Breast epithelium (tissue), 4 donors: ENCODE measurements at regions not wholly inside any gene's neighbourhood (a gene's known extent, or its start where the extent isn't known, plus 50 kb on each side); places are given as distances from the start of the nearest gene placed in this dataset.
"Not testable (repeated sequence)": the region's sequence is repeated elsewhere in the genome, so short reads cannot be mapped to it uniquely, and the experiment has no call there.

Source experiments
- DNase-seq, 2 donors: peaks; one replicate each; pipeline ENCODE4 v3.0.0-alpha.2; 2019; ENCODE audit warnings: low spot score in 2 of 2
- H3K27ac ChIP-seq, 2 donors: fragments of 200-600 bp; sonication (generic) in 1 of 2; one replicate each; pipeline ENCODE4 v1.5.1; 2016 to 2019; ENCODE audit warnings: mild to moderate bottlenecking in 1 of 2
- H3K27me3 ChIP-seq, 2 donors: fragments of 200-600 bp; sonication (generic) in 1 of 2; one replicate each; pipeline versions ENCODE4 v1.5.1 to v1.6.0; 2017 to 2019; ENCODE audit warnings: control low read depth in 1 of 2, mild to moderate bottlenecking in 1 of 2
- H3K36me3 ChIP-seq: fragments of 200-600 bp; one replicate; pipeline ENCODE4 v1.5.1; 2019
- H3K4me1 ChIP-seq, 2 donors: fragments of 200-600 bp; sonication (generic); one replicate each; pipeline ENCODE4 v1.5.1; 2016 to 2019; ENCODE audit warnings: control low read depth in 1 of 2
- H3K4me3 ChIP-seq, 3 donors: fragments of 200-600 bp; sonication (generic); 1 replicate in 2 of 3; 2 replicates in 1 of 3; pipeline ENCODE4 v1.5.1; 2016 to 2019; ENCODE audit warnings: mild to moderate bottlenecking in 3 of 3, moderate library complexity in 2 of 3
- H3K9me3 ChIP-seq, 2 donors: fragments of 200-600 bp; sonication (generic) in 1 of 2; one replicate each; pipeline ENCODE4 v1.5.1; 2016 to 2019; ENCODE audit warnings: control low read depth in 1 of 2
- CTCF ChIP-seq, 3 donors: fragments of 450-650 bp; IDR thresholded peaks; one replicate each; pipeline ENCODE4 v1.5.1; 2016 to 2017; ENCODE audit warnings: antibody characterized with exemption in 3 of 3, mild to moderate bottlenecking in 3 of 3, moderate library complexity in 3 of 3
- POLR2A ChIP-seq: fragments of 450-650 bp; IDR thresholded peaks from one replicate; pipeline ENCODE4 v1.6.1; 2016; ENCODE audit warnings: antibody characterized with exemption, mild to moderate bottlenecking, moderate library complexity
- POLR2AphosphoS5 ChIP-seq, 3 donors: sonication (generic); formaldehyde crosslinking; IDR thresholded peaks; one replicate each; pipeline ENCODE4 v1.6.1; 2017; ENCODE audit warnings: antibody characterized with exemption in 3 of 3
- intact Hi-C: fragments of 100-400 bp; cut with DNase I; formaldehyde crosslinking; loops from one replicate; pipeline ENCODE4 v1.15.1; 2023; ENCODE audit warnings: low total_unique reads

GRCh38 chr2:31802711-31803110, 208.1 kb downstream of the MEMO1 start:
- H3K9me3 ChIP-seq, result peaks cover 5 to 6% of the 10 kb centered on the region in 2 donors
- intact Hi-C loops, result no loop called here
- TF ChIP-seq CTCF (IDR thresholded peaks at IDR 0.05) (no peak), POLR2A (no peak), POLR2AphosphoS5 (IDR thresholded peaks at IDR 0.05) (no peak)
- H3K27ac ChIP-seq, result no peak overlapping the region
- no peaks in the 10 kb centered on the region for H3K27me3 ChIP-seq
- H3K4me1 ChIP-seq, result no peaks in the 10 kb centered on the region
- no peaks in the 10 kb centered on the region for H3K36me3 ChIP-seq
- H3K4me3 ChIP-seq, result no peak overlapping the region
- DNase-seq, result no peak

- H3K9me3 ChIP-seq, result peaks cover 9 to 25% of the 10 kb centered on the region in 2 donors
- intact Hi-C loops, H3K4me1 ChIP-seq, H3K4me3 ChIP-seq, DNase-seq, H3K36me3 ChIP-seq, H3K27me3 ChIP-seq, H3K27ac ChIP-seq: not testable (repeated sequence)
Measured at GRCh38 chr2:31799282-31799681, 211.5 kb downstream of the MEMO1 start.

GRCh38 chr2:31788273-31788672, 207.5 kb upstream of the SRD5A2 start:
- intact Hi-C loops, result no loop called here
- Histone ChIP-seq H3K27ac (no peak overlapping the region), H3K27me3 (no peaks in the 10 kb centered on the region), H3K4me3 (no peak overlapping the region), H3K4me1 (no peaks in the 10 kb centered on the region), H3K9me3 (peaks cover 0 to 9% of the 10 kb centered on the region in 2 donors), H3K36me3 (no peaks in the 10 kb centered on the region)
- DNase-seq, result no peak
- TF ChIP-seq POLR2A, result no peak
- no peak for TF ChIP-seq POLR2AphosphoS5 (IDR thresholded peaks at IDR 0.05)
- no peak for TF ChIP-seq CTCF (IDR thresholded peaks at IDR 0.05)

- H3K27ac ChIP-seq, result no peak overlapping the region
- H3K4me3 ChIP-seq, result no peak overlapping the region
- intact Hi-C loops, result no loop called here
- H3K27me3 ChIP-seq, result no peaks in the 10 kb centered on the region
- DNase-seq, result no peak
- no peaks in the 10 kb centered on the region for H3K4me1 ChIP-seq
- no peaks in the 10 kb centered on the region for H3K36me3 ChIP-seq
- peaks cover 2 to 16% of the 10 kb centered on the region in 2 donors for H3K9me3 ChIP-seq
- TF ChIP-seq POLR2A, result no peak
- no peak for TF ChIP-seq CTCF (IDR thresholded peaks at IDR 0.05)
- no peak for TF ChIP-seq POLR2AphosphoS5 (IDR thresholded peaks at IDR 0.05)
Measured at GRCh38 chr2:31785876-31786275, 205.1 kb upstream of the SRD5A2 start.

GRCh38 chr2:31784868-31785267, 204.1 kb upstream of the SRD5A2 start:
- Histone ChIP-seq H3K27ac (no peak overlapping the region), H3K27me3 (no peaks in the 10 kb centered on the region), H3K9me3 (peaks cover 2 to 20% of the 10 kb centered on the region in 2 donors), H3K4me1 (no peaks in the 10 kb centered on the region), H3K4me3 (no peak overlapping the region), H3K36me3 (no peaks in the 10 kb centered on the region)
- TF ChIP-seq POLR2A (no peak), POLR2AphosphoS5 (IDR thresholded peaks at IDR 0.05) (no peak), CTCF (IDR thresholded peaks at IDR 0.05) (no peak)
- DNase-seq, result no peak
- intact Hi-C loops, result no loop called here

GRCh38 chr2:31783446-31784091, 202.8 kb upstream of the SRD5A2 start:
- intact Hi-C loops, H3K4me3 ChIP-seq, H3K36me3 ChIP-seq, H3K27ac ChIP-seq, H3K27me3 ChIP-seq, H3K4me1 ChIP-seq, DNase-seq: not testable (repeated sequence)
- H3K9me3 ChIP-seq, result peaks cover 2 to 20% of the 10 kb centered on the region in 2 donors
